HK-2 (cell line): ENCODE measurements at regions not wholly inside any gene's neighbourhood (a gene's known extent, or its start where the extent isn't known, plus 50 kb on each side); places are given as distances from the start of the nearest gene placed in this dataset.

Source experiments
- DNase-seq: peaks from one replicate; pipeline ENCODE4 v3.0.0-alpha.2; 2018; ENCODE audit not compliant: unreplicated experiment

GRCh38 chr12:65628061-65628460, 196.2 kb upstream of the HMGA2 start:
- no peak for DNase-seq

GRCh38 chr12:65630555-65630954, 193.7 kb upstream of the HMGA2 start:
- DNase-seq, result no peak

GRCh38 chr12:65631621-65632111, 192.6 kb upstream of the HMGA2 start:
- peak; percentile 63 for DNase-seq

- no peak for DNase-seq
Measured at GRCh38 chr12:65632131-65632855, 192.0 kb upstream of the HMGA2 start.

GRCh38 chr12:65634061-65634460, 190.2 kb upstream of the HMGA2 start:
- no peak for DNase-seq

GRCh38 chr12:65634626-65635331, 189.5 kb upstream of the HMGA2 start:
- peak; percentile 29 for DNase-seq

GRCh38 chr12:65636436-65636835, 187.8 kb upstream of the HMGA2 start:
- DNase-seq, result no peak

GRCh38 chr12:65637150-65637549, 187.1 kb upstream of the HMGA2 start:
- no peak for DNase-seq

GRCh38 chr12:65637774-65638173, 186.5 kb upstream of the HMGA2 start:
- DNase-seq, result no peak

GRCh38 chr12:65638324-65638723, 186.0 kb upstream of the HMGA2 start:
- DNase-seq, result no peak

- no peak for DNase-seq
Measured at GRCh38 chr12:65640489-65640901, 183.8 kb upstream of the HMGA2 start.

GRCh38 chr12:65642061-65642661, 182.1 kb upstream of the HMGA2 start:
- DNase-seq, result no peak

GRCh38 chr12:65643171-65643570, 181.1 kb upstream of the HMGA2 start:
- no peak for DNase-seq

- no peak for DNase-seq
Measured at GRCh38 chr12:65643595-65644386, 180.5 kb upstream of the HMGA2 start.

GRCh38 chr12:65646127-65646643, 178.1 kb upstream of the HMGA2 start:
- no peak for DNase-seq

GRCh38 chr12:65647074-65647473, 177.2 kb upstream of the HMGA2 start:
- no peak for DNase-seq

- no peak for DNase-seq
Measured at GRCh38 chr12:65648461-65648860, 175.8 kb upstream of the HMGA2 start.

GRCh38 chr12:65649126-65649525, 175.2 kb upstream of the HMGA2 start:
- peak; percentile 25 for DNase-seq

- no peak for DNase-seq
Measured at GRCh38 chr12:65651060-65651459, 173.2 kb upstream of the HMGA2 start.

GRCh38 chr12:65653321-65653720, 171.0 kb upstream of the HMGA2 start:
- DNase-seq, result no peak

GRCh38 chr12:65653946-65654629, 170.2 kb upstream of the HMGA2 start:
- no peak for DNase-seq
